Stimulated activated CD8-positive, alpha-beta memory T cell treated with anti-CD3 and anti-CD28 coated beads, Interleukin-2, amount 100 ng/mL, for 48 hours (primary cell): ENCODE measurements at regions not wholly inside any gene's neighbourhood (a gene's known extent, or its start where the extent isn't known, plus 50 kb on each side); places are given as distances from the start of the nearest gene placed in this dataset.
"Not testable (repeated sequence)": the region's sequence is repeated elsewhere in the genome, so short reads cannot be mapped to it uniquely, and the experiment has no call there.

Experiments used
- DNase-seq, 2 donors: peaks; one replicate each; pipeline ENCODE4 v3.0.0-alpha.2; 2020; ENCODE audit warnings: low read depth in 2 of 2

DNA sequence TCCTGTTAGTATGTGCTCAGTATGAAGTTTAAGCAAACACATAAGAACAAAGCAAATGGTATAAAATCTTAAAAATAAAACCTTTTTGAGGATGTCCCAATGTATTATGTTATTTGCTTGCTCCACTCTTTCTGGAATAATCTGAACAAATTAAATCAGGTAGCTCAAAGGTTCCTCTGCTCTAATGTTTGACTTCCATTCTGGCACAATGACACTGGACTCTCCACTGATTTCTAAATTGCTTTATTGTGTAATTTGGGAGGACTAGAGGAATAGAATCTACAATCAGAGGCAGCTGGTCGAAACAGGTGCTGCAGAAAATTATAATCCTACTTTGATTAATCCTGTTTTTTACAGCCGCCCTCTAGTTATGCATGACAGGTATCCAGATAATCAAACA lies 523.7 kb upstream of the FOXG1 start:
- DNase-seq, result no peak

DNA sequence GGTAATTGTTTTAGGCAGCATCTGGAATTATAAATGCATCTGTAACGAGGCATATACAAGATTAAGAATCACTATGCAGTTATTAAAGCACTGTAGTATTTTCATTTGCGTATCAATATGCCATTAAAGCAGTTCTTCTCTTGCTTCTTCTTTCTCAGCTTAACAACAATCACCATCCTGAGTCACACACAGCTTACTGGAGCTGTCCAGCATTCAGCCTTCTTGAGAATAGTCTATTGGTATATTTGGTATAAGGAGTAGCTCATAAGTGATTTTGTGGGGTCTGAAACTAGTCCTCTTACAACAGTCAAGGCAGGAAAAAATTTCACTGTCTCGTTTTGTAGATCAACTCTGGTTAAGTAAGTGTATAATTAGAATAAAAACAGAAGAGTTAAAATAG lies 523.0 kb upstream of the FOXG1 start:
- DNase-seq, result no peak

DNA sequence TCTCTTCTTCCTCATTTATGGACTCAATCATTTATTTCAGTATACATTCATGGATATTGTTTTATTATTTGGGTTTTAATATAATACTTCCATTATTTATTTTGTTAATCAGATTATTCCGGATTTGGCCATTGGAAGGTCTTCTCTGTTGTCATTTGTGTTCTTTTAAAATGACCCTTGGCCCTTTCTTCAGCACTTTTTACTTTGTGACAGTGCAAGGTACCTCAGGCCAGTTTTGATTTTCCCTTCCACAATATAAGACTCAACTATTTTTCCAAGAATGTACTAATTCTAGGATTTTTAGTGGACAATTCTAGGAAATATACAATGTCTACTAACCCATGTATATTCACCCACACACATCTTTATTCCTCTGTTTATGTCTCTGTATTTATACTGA lies 521.4 kb upstream of the FOXG1 start:
- no peak for DNase-seq

- DNase-seq, result no peak
These were observed 519.1 kb upstream of the FOXG1 start for GRCh38 chr14:28247491-28247890.

GRCh38 chr14:28252124-28252523 lies 514.5 kb upstream of the FOXG1 start:
- DNase-seq, result not testable (repeated sequence)

DNA sequence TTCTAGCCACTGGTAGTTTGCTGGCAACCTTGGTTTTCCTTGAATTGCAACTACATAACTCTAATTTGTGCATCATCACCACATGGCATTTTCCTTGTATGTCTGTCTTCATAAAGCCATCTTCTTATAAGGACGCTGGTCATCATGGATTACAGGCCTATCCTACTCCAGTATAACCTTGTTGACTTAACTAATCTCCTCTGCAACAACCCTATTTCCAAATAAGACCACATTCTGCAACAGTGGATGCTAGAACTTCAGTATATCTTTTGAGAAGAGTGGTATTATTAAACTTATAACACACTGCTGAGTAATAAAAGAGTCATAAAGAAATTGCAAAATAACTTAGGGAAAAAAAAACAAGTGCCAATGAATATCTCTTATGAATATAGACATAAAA lies 511.8 kb upstream of the FOXG1 start:
- DNase-seq, result no peak

- no peak for DNase-seq
These were observed 502.3 kb upstream of the FOXG1 start for GRCh38 chr14:28264306-28264705.

GRCh38 chr14:28272270-28272669 lies 494.3 kb upstream of the FOXG1 start:
- DNase-seq, result no peak

- DNase-seq, result no peak
These were observed 486.1 kb upstream of the FOXG1 start for GRCh38 chr14:28280530-28280929.

- DNase-seq, result no peak
These were observed 485.5 kb upstream of the FOXG1 start for GRCh38 chr14:28280997-28281598.

GRCh38 chr14:28284546-28285300 lies 481.9 kb upstream of the FOXG1 start:
- DNase-seq, result no peak

- no peak for DNase-seq
These were observed 471.6 kb upstream of the FOXG1 start for GRCh38 chr14:28294834-28295440.

DNA sequence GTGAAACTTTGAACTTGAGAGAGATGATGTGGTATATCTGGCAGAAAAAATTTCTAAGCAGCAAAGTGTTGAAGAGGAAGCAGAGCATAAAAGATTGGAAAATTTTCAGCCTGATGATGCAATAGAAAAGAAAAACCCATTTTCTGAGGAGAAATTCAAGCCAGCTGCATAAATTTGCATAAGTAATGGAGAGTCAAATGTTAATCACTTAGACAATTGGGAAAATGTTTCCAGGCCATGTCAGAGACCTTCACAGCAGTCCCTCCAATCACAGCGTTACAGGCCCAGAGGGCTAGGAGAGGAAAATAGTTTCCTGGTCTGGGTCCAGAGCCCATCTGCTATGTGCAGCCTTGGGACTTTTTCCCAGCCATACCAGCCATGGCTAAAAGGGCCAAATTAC lies 469.0 kb upstream of the FOXG1 start:
- no peak for DNase-seq

GRCh38 chr14:28298156-28298555 lies 468.4 kb upstream of the FOXG1 start:
- no peak for DNase-seq

- DNase-seq, result no peak
These were observed 467.4 kb upstream of the FOXG1 start for GRCh38 chr14:28299227-28299626.

DNA sequence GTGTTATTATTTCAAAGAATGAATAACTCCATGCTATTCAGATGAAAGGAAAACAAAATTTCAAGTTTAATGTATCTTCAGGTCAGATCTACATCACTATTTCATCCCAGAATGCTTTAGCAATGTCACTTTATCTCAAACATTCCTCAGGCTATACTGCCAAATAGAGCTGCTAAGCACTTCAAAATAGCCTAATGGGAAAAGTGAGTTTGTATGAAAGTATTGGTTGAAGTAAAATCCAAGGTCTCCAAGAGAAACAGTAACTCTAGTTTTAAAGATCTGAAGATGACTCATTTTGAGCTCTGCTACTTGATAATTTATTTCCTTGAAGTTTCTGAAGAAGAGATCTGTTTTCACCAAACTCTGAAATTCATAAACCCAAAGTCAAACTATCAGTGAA lies 466.2 kb upstream of the FOXG1 start:
- no peak for DNase-seq

- DNase-seq, result no peak
These were observed 465.4 kb upstream of the FOXG1 start for GRCh38 chr14:28301179-28301578.

GRCh38 chr14:28303248-28303647 lies 463.3 kb upstream of the FOXG1 start:
- no peak for DNase-seq

DNA sequence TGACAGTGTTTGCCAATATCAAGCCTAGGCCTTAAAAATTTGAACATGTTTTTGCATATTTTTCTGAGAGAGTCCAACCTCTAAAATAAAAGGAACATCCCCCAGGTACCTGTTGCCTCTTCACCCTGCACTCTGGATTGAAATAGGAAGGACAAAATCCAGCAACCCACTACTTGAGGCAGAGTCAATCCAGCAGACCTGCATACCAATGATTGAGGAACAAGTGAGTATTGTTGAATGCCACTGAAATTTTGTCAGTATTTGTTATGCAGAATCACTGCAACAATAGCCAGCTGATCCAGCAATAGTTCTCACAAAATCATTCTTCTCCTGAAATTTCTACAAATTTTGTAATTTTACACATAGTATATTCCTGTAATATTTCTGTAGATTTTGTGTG lies 460.6 kb upstream of the FOXG1 start:
- no peak for DNase-seq

DNA sequence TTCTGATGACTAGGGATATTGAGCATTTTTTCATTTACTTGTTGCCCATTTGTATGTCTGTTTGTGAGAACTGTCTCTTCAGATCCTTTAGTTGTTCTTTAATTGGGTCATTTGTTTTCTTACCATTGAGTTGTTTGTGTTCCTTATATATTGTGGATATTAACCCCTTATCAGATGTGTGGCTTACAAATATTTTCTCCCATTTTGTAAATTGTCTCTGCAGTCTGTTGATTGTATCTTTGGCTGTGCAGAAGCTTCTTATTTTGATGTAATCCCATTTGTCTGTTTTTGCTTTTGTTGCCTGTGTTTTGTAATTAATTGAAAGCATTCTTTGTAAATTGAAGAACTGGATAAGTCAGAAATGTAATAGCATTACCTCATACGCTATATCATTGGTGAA lies 459.1 kb upstream of the FOXG1 start:
- DNase-seq, result no peak

- no peak for DNase-seq
These were observed 457.9 kb upstream of the FOXG1 start for GRCh38 chr14:28308734-28309133.

DNA sequence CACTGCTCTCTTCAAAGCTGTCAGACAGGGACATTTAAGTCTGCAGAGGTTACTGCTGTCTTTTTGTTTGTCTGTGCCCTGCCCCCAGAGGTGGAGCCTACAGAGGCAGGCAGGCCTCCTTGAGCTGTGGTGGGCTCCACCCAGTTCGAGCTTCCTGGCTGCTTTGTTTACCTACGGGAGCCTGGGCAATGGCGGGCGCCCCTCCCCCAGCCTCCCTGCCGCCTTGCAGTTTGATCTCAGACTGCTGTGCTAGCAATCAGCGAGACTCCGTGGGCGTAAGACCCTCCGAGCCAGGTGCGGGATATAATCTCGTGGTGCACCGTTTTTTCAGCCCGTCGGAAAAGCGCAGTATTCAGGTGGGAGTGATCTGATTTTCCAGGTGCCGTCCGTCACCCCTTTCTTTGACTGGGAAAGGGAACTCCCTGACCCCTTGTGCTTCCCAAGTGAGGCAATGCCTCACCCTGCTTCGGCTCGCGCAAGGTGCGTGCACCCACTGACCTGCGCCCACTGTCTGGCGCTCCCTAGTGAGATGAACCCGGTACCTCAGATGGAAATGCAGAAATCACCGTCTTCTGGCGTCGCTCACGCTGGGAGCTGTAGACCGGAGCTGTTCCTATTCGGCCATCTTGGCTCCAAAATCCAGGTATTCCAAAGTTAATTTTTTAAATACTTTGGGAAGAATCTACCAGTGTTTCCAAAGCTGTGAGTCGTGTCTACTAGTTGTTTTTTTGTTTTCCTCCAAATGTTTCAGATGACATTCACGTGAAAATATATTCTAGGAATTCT lies 448.5 kb upstream of the FOXG1 start:
- not testable (repeated sequence) for DNase-seq
